ENCODE measurements at regions not wholly inside any gene's neighbourhood (a gene's known extent, or its start where the extent isn't known, plus 50 kb on each side); places are given as distances from the start of the nearest gene placed in this dataset.

DNA sequence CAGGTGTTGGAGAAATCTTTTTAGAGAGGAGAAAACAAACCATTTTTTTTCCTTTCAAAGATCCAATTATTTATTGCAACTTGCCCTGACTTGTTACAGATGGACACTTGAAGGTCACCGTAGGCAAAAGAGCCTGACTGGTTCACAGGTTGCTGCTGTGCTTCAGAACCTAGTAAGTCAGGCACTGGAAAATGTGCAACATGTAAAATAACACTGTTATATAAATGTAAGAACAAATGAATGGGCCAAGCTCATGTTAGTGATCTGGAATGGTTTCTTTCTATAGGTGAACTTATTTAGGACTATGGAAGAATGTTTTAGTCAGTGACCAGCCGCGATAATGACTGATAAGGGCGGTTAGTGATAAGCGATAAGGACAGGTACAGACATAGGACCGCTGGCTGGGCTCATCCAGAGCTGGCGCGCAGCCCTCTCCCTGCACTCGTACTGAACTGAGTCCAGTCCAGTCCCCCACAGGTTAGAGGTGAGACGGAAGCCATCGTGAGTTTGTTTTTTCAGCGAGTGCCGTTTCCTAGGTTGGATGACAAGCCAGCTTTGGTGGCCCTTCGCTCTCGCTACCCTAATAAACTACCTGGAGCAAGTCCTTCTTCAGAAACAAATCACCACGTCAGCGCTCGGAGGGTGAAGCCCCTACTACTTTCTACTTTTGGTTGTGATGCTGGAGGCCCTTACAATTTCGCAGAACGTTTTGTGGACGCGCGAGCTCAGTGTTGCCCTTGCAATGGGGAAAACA, 94.4 kb upstream of the PRDM1 start:
- WGBS (ENCODE audit: insufficient coverage, low lambda C conversion rate), result no CpG with 5 or more reads among the region's 23 CpGs
- DNase-seq, result peak; percentile 36 to 74
- peaks cover 54% of the 10 kb centered on the region for H3K27me3 ChIP-seq (ENCODE audit: control insufficient read depth, insufficient read depth, low read length)

DNA sequence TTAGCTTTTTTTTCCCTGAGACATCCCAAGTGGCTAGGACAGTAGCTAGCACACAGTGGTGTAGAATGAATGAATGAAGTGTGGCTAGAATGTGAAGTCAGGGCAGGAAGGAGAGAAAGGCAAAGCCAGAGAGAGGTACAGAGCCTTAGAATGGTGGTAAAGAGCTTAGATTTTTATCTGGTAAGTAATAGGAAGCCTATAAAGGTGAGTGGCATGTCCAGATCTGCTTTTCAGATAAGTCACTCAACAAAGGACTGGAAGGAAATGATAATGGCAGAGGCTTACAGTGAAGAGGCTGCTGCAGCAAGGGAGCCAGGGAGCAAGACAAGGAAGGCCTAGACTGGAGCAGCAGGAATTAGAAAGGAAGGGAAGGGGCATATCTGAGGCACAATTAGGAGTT, 96.0 kb upstream of the PRDM1 start:
- H3K4me3 ChIP-seq (ENCODE audit: low read length), result no peak overlapping the region
- no peak overlapping the region for H3K27ac ChIP-seq (ENCODE audit: low read length)
- peaks cover 65% of the 10 kb centered on the region for H3K27me3 ChIP-seq (ENCODE audit: control insufficient read depth, insufficient read depth, low read length)
- no peak for DNase-seq
- H3K36me3 ChIP-seq (ENCODE audit: control insufficient read depth, insufficient read depth, low read length), result no peaks in the 10 kb centered on the region
- no peaks in the 10 kb centered on the region for H3K4me1 ChIP-seq (ENCODE audit: control insufficient read depth, insufficient read depth, low read length)
- peaks cover 6% of the 10 kb centered on the region for H3K9me3 ChIP-seq (ENCODE audit: control insufficient read depth, low read depth, low read length)

More for the DNA sequence above, 94.4 kb upstream of the PRDM1 start:
- H3K4me3 ChIP-seq (ENCODE audit: low read length), result peak overlapping the region; percentile 68
- H3K4me1 ChIP-seq (ENCODE audit: control insufficient read depth, insufficient read depth, low read length), result no peaks in the 10 kb centered on the region
- H3K36me3 ChIP-seq (ENCODE audit: control insufficient read depth, insufficient read depth, low read length), result no peaks in the 10 kb centered on the region
- H3K27ac ChIP-seq (ENCODE audit: low read length), result peak overlapping the region; percentile 85
- no peaks in the 10 kb centered on the region for H3K9me3 ChIP-seq (ENCODE audit: control insufficient read depth, low read depth, low read length)

DNA sequence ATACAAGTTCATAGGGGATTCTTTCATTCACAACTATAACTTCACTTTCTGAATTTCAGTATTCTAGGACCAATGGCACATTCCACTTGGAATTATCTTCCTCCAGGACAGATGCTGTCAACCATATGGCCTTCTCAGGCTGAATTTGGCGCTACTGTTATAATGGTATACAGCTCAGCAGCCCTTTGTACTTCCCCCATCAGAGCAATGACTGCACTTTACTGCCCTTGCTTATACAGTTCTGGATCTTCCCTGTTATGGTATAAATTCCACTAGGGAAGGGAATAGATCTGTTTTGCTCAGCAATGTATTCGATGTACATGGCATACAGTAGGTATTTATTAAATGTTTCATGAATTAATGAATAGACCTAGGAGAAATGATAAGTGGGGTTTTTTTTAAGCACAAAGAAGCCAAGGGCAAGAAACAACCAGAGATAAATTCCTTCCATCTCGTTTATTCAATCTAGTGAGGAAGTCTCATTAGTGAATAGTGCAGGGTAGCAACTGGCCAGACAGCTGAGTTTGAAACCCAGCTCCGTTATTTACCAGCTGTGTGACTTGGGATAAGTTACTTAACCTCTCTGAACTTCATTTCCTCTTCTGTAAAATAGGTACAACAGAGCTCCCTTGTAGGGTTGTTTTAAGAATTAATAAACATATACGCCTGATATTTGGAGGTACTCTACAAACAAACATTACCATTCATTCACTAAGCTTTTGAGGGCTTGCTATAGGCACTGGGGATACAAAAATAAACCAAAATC, 97.1 kb upstream of the PRDM1 start:
- WGBS (ENCODE audit: insufficient coverage, low lambda C conversion rate), result 80% methylated on average over 2 of the region's 5 CpGs
- DNase-seq, result peak in 1 of 2 donors; percentile 66
- Histone ChIP-seq H3K36me3 (ENCODE audit: control insufficient read depth, insufficient read depth, low read length) (no peaks in the 10 kb centered on the region), H3K4me3 (ENCODE audit: low read length) (no peak overlapping the region), H3K27me3 (ENCODE audit: control insufficient read depth, insufficient read depth, low read length) (peaks cover 53% of the 10 kb centered on the region), H3K9me3 (ENCODE audit: control insufficient read depth, low read depth, low read length) (peaks cover 6% of the 10 kb centered on the region), H3K27ac (ENCODE audit: low read length) (no peak overlapping the region), H3K4me1 (ENCODE audit: control insufficient read depth, insufficient read depth, low read length) (no peaks in the 10 kb centered on the region)

DNA sequence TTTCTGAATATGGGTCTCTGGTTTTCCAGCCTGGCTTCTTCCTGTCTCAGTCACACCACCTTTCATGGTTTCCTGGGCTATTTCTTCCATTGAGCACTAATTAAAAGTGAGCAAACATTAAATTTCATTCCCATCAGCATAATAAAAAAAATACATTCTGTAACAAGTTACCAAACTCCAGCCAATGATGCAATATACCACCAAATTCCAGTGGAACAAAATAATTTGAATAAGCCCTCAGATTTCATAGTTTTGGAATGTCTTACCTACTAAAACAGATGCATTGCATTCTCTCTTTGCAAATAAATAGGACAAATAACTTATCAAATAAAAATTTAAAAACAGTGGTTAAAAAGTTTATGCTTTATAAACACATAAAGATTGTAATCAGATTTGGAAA, 97.8 kb upstream of the PRDM1 start:
- Histone ChIP-seq H3K9me3 (ENCODE audit: control insufficient read depth, low read depth, low read length) (peaks cover 6% of the 10 kb centered on the region), H3K4me1 (ENCODE audit: control insufficient read depth, insufficient read depth, low read length) (no peaks in the 10 kb centered on the region), H3K36me3 (ENCODE audit: control insufficient read depth, insufficient read depth, low read length) (no peaks in the 10 kb centered on the region), H3K27ac (ENCODE audit: low read length) (no peak overlapping the region), H3K4me3 (ENCODE audit: low read length) (no peak overlapping the region), H3K27me3 (ENCODE audit: control insufficient read depth, insufficient read depth, low read length) (peaks cover 47% of the 10 kb centered on the region)
- no peak for DNase-seq

DNA sequence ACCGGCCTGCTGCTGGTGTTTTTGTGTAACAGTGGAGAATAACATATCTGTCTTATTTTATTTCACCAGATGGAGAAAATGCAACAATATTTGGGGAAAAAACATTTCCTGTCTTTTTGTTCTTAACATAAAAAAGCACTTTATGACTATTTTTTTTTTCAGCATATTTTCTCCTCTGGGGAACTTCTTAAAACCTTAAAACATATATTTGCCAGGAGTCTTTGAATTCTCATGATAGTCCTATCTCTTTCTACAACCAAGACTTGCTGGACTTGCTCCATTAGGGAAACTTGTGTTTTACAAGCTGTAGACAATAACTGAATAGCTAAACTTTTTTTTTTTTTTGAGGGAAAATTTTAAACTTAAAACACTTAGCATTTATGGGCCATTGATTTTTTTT, 98.6 kb upstream of the PRDM1 start:
- WGBS (ENCODE audit: insufficient coverage, low lambda C conversion rate), result no CpG with 5 or more reads among the region's 1 CpG
- no peaks in the 10 kb centered on the region for H3K36me3 ChIP-seq (ENCODE audit: control insufficient read depth, insufficient read depth, low read length)
- H3K27me3 ChIP-seq (ENCODE audit: control insufficient read depth, insufficient read depth, low read length), result peaks cover 45% of the 10 kb centered on the region
- no peak overlapping the region for H3K27ac ChIP-seq (ENCODE audit: low read length)
- DNase-seq, result no peak
- H3K9me3 ChIP-seq (ENCODE audit: control insufficient read depth, low read depth, low read length), result peaks cover 6% of the 10 kb centered on the region
- no peak overlapping the region for H3K4me3 ChIP-seq (ENCODE audit: low read length)
- H3K4me1 ChIP-seq (ENCODE audit: control insufficient read depth, insufficient read depth, low read length), result no peaks in the 10 kb centered on the region

DNA sequence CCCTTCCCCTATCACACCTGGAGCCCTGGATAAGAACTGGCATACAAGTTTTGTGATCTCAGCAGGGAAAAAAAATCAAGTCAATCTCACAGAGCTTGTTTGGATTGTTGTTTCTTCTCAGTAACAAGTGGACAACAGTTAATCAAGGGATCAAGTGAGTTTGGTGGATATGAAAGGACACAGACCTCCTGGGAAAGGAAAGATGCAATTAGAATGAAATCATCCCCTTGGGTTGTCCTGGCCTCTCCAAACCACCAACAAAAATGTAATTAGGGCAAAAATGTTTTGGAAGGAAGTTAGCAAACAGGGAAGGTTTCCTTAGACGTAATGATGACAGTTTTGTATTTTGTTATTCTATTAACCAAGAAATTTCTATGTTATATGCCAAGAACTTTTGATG, 99.1 kb upstream of the PRDM1 start:
- H3K4me3 ChIP-seq (ENCODE audit: low read length), result no peak overlapping the region
- WGBS (ENCODE audit: insufficient coverage, low lambda C conversion rate), result 71% methylated on average over 1 of the region's 1 CpG
- H3K27me3 ChIP-seq (ENCODE audit: control insufficient read depth, insufficient read depth, low read length), result peaks cover 45% of the 10 kb centered on the region
- no peak overlapping the region for H3K27ac ChIP-seq (ENCODE audit: low read length)
- no peaks in the 10 kb centered on the region for H3K4me1 ChIP-seq (ENCODE audit: control insufficient read depth, insufficient read depth, low read length)
- no peak for DNase-seq
- H3K36me3 ChIP-seq (ENCODE audit: control insufficient read depth, insufficient read depth, low read length), result no peaks in the 10 kb centered on the region
- H3K9me3 ChIP-seq (ENCODE audit: control insufficient read depth, low read depth, low read length), result peaks cover 6% of the 10 kb centered on the region

DNA sequence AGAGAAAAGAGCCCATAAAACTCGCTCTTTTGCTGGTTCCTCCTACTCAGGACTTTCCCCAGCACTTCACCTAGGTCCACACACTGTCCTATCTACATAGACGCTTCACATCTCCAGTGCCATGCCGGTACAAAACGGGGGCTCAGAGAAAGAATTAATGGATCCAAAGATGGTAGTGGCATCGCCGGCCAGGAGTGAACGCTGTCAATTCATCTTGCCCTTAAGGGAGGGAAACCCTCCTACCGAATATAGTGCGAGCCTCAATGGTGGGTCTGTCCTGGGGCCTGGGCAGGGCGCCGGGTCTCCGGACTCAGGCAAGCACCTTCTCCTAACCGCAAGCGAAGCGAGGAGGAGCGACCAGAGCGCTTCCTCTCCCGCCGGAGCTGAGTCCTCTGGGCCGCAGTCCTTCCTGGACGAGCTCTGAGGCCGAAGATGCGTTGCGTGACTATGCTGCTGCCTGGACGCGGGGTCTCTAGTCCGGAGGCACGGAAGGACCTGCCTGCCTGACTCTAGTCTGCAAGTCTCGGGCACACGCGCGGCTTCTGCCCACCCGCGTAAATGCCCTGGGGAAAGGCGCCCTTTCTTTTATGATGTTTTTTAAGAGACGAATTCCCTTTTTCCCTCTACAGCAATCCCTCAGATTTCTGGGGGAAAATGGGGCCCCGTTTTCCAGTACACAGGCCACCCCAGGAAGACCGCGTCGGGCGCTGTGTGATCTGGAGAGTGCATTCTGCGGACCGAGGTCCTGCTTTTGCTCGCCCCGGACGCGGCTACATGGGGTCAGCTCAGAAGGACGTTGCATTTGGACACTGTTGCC, 100.1 kb upstream of the PRDM1 start:
- no peak overlapping the region for H3K4me3 ChIP-seq (ENCODE audit: low read length)
- no peak for DNase-seq
- peaks cover 49% of the 10 kb centered on the region for H3K27me3 ChIP-seq (ENCODE audit: control insufficient read depth, insufficient read depth, low read length)

DNA sequence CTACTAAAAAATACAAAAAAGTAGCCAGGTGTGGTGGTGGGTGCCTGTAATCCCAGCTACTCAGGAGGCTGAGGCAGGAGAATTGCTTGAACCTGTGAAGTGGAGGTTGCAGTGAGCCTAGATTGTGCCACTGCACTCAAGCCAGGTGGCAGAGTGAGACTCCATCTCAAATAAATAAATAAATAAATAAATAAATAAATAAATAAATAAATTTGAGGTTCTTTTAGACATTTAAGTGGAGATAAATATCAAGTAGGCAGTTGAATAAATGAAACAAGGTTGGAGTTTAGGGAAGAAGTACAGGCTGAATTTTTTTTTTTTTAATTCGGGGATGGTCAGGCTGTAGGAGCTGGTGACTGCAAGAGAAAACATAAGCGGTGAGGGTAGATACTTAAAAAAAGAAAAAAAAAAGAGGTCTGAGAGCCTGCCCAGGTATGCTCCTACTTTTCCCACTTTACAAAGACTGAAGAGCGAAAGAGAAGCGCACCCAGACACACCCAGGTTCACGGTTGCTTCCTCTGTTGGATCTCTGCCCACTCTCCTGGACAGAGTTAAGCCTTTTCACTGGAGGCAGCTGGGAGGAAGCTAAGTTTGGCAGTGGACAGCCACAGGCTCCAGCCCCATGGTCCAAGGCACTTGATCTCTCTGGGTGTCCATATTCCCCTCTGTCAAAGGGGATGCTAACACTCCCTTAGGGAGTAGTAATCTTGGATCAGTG, 100.9 kb upstream of the PRDM1 start:
- Histone ChIP-seq H3K9me3 (ENCODE audit: control insufficient read depth, low read depth, low read length) (peaks cover 14% of the 10 kb centered on the region), H3K4me3 (ENCODE audit: low read length) (no peak overlapping the region), H3K36me3 (ENCODE audit: control insufficient read depth, insufficient read depth, low read length) (no peaks in the 10 kb centered on the region), H3K27me3 (ENCODE audit: control insufficient read depth, insufficient read depth, low read length) (peaks cover 49% of the 10 kb centered on the region), H3K4me1 (ENCODE audit: control insufficient read depth, insufficient read depth, low read length) (no peaks in the 10 kb centered on the region), H3K27ac (ENCODE audit: low read length) (no peak overlapping the region)
- 80% methylated on average over 1 of the region's 5 CpGs for WGBS (ENCODE audit: insufficient coverage, low lambda C conversion rate)
- peak in 1 of 2 donors; percentile 75 for DNase-seq

More for the DNA sequence above, 100.1 kb upstream of the PRDM1 start:
- H3K36me3 ChIP-seq (ENCODE audit: control insufficient read depth, insufficient read depth, low read length), result no peaks in the 10 kb centered on the region
- no CpG with 5 or more reads among the region's 48 CpGs for WGBS (ENCODE audit: insufficient coverage, low lambda C conversion rate)
- no peaks in the 10 kb centered on the region for H3K4me1 ChIP-seq (ENCODE audit: control insufficient read depth, insufficient read depth, low read length)
- H3K27ac ChIP-seq (ENCODE audit: low read length), result no peak overlapping the region
- H3K9me3 ChIP-seq (ENCODE audit: control insufficient read depth, low read depth, low read length), result peaks cover 14% of the 10 kb centered on the region

DNA sequence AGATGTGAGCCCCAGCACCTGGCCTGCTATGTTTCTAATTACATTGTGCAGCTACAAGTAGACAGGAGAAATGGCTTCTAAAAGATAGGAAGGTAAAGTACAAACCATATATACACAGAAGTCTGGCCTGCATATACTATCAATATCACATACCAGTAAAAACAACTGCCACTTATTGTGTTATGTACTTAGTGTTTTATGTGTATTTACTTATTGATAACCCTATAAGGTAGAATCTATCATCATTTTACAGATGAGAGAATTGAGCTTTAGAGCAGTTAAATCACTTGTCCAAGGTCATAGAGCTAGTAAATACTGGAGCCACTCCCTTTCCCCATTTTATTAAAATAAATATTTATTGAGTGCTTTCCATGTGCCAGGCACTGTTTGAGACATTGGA, 102.4 kb upstream of the PRDM1 start:
- peaks cover 14% of the 10 kb centered on the region for H3K9me3 ChIP-seq (ENCODE audit: control insufficient read depth, low read depth, low read length)
- no peaks in the 10 kb centered on the region for H3K36me3 ChIP-seq (ENCODE audit: control insufficient read depth, insufficient read depth, low read length)
- H3K27ac ChIP-seq (ENCODE audit: low read length), result no peak overlapping the region
- H3K4me3 ChIP-seq (ENCODE audit: low read length), result no peak overlapping the region
- H3K4me1 ChIP-seq (ENCODE audit: control insufficient read depth, insufficient read depth, low read length), result no peaks in the 10 kb centered on the region
- peaks cover 40% of the 10 kb centered on the region for H3K27me3 ChIP-seq (ENCODE audit: control insufficient read depth, insufficient read depth, low read length)
- peak in 1 of 2 donors; percentile 54 for DNase-seq
